ENCODE measurements at regions not wholly inside any gene's neighbourhood (a gene's known extent, or its start where the extent isn't known, plus 50 kb on each side); places are given as distances from the start of the nearest gene placed in this dataset.

GRCh38 chr13:108496362-108497210, 132.8 kb upstream of the MYO16 start:
- no peaks in the 10 kb centered on the region; the same call in 1 of the 2 replicates for H3K27me3 ChIP-seq (ENCODE audit: control insufficient read depth, insufficient read depth, low read length)
- H3K4me3 ChIP-seq (ENCODE audit: low read depth, low read length) = no peak overlapping the region
- TF ChIP-seq, protein P1, sequence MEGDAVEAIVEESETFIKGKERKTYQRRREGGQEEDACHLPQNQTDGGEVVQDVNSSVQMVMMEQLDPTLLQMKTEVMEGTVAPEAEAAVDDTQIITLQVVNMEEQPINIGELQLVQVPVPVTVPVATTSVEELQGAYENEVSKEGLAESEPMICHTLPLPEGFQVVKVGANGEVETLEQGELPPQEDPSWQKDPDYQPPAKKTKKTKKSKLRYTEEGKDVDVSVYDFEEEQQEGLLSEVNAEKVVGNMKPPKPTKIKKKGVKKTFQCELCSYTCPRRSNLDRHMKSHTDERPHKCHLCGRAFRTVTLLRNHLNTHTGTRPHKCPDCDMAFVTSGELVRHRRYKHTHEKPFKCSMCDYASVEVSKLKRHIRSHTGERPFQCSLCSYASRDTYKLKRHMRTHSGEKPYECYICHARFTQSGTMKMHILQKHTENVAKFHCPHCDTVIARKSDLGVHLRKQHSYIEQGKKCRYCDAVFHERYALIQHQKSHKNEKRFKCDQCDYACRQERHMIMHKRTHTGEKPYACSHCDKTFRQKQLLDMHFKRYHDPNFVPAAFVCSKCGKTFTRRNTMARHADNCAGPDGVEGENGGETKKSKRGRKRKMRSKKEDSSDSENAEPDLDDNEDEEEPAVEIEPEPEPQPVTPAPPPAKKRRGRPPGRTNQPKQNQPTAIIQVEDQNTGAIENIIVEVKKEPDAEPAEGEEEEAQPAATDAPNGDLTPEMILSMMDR (IDR thresholded peaks at IDR 0.05; ENCODE audit: insufficient read depth, low read depth, low read length) = no peak
- no peak for DNase-seq (ENCODE audit: low read depth)
- CTCF ChIA-PET = no interaction called here
- POLR2A ChIA-PET = no interaction called here
- no peaks in the 10 kb centered on the region for H3K36me3 ChIP-seq (ENCODE audit: control insufficient read depth, insufficient read depth, low read length)

DNA sequence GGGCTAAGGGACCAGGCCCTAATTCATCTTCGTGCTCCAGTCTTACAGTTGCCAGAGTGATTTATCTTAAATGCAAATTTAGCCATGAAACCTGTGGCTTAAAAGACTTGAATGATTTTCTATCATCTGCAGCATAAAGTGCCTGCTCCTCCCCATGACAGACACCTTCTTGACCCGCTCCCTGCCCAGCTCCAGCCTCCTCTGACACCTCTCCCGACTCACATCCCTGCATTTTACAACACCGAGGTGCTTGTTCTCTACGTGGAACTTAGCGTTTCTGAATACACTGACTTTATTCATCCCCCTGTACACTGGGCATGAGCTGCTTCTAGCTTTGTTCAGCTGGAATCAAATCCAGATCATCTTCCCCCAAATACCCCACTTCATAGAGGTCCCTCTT, 128.7 kb upstream of the MYO16 start:
- TF ChIP-seq, protein P1 (IDR thresholded peaks at IDR 0.05; ENCODE audit: insufficient read depth, low read depth, low read length) = no peak
- ChIA-PET CTCF (no interaction called here), POLR2A (no interaction called here)
- no peak for DNase-seq (ENCODE audit: low read depth)
- Histone ChIP-seq H3K27me3 (ENCODE audit: control insufficient read depth, insufficient read depth, low read length) (no peaks in the 10 kb centered on the region), H3K36me3 (ENCODE audit: control insufficient read depth, insufficient read depth, low read length) (no peaks in the 10 kb centered on the region), H3K4me3 (ENCODE audit: low read depth, low read length) (no peak overlapping the region)

DNA sequence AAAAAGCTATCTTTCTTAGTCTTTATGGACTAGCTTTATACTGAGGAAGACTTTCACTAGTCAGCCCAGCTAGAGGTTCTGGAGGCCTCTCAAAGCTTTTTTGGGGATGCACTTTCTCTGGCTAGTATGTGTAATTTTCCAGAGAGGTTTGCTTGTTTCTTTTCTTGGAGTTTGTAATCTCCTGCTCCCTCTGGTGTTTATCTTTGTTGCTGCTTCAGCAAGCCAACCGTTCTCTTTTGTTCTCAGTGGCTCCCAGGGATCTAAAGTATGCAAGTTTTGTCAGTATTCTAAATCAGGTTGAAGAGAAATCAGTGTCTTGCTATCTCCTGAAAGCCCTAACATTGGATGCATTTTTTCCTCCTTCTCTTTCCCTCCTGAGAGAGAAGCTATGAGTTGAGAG, 121.1 kb upstream of the MYO16 start:
- Histone ChIP-seq H3K4me3 (ENCODE audit: low read depth, low read length) (no peak overlapping the region), H3K36me3 (ENCODE audit: control insufficient read depth, insufficient read depth, low read length) (no peaks in the 10 kb centered on the region), H3K27me3 (ENCODE audit: control insufficient read depth, insufficient read depth, low read length) (no peaks in the 10 kb centered on the region)
- DNase-seq (ENCODE audit: low read depth) = no peak
- ChIA-PET POLR2A (no interaction called here), CTCF (no interaction called here)
- TF ChIP-seq, protein P1 (IDR thresholded peaks at IDR 0.05; ENCODE audit: insufficient read depth, low read depth, low read length) = no peak; the same call in 1 of the 2 replicates

DNA sequence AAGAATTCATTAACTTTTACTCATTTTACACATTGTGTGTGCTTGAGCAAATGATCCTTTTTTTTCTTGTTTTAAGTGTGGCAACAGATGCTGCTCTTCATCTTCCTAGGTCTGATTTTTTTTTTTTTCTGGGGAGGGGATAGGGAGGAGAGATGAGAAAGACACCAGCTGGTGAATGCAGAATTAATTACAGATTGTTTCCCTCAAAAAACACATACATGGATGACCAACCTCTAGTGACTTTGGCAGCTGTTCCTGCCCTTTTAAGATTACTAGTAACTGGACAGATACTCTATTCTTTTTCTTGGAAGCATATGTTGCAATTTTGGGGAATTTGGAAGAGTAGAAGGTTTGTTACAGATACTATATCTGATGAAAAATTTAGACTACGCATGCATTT, 103.6 kb upstream of the MYO16 start:
- POLR2A ChIA-PET = no interaction called here
- no peak overlapping the region for H3K4me3 ChIP-seq (ENCODE audit: low read depth, low read length)
- TF ChIP-seq, protein P1 (IDR thresholded peaks at IDR 0.05; ENCODE audit: insufficient read depth, low read depth, low read length) = no peak
- DNase-seq (ENCODE audit: low read depth) = no peak
- H3K36me3 ChIP-seq (ENCODE audit: control insufficient read depth, insufficient read depth, low read length) = no peaks in the 10 kb centered on the region
- CTCF ChIA-PET = no interaction called here
- H3K27me3 ChIP-seq (ENCODE audit: control insufficient read depth, insufficient read depth, low read length) = no peaks in the 10 kb centered on the region

DNA sequence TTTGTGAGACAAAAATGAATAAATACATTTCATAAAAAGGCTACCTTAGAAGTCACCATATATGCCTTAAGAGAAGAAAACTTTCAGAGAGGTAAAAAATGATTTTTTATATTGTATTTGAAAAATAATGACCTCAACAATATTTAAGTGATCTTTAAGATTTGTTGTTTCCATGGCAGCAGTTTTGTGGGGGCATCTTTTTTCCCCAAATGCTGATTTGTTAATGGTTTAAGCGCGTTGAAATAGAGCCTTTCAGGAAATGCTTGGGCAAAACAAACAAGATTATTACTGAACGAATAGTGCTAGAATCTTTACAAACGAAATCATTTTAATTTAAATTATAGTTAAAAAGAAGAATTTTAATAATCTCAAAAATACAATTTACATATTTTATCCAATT, 103.1 kb upstream of the MYO16 start:
- ChIA-PET POLR2A (no interaction called here), CTCF (no interaction called here)
- Histone ChIP-seq H3K27me3 (ENCODE audit: control insufficient read depth, insufficient read depth, low read length) (no peaks in the 10 kb centered on the region), H3K4me3 (ENCODE audit: low read depth, low read length) (no peak overlapping the region), H3K36me3 (ENCODE audit: control insufficient read depth, insufficient read depth, low read length) (no peaks in the 10 kb centered on the region)
- TF ChIP-seq, protein P1 (IDR thresholded peaks at IDR 0.05; ENCODE audit: insufficient read depth, low read depth, low read length) = no peak
- no peak for DNase-seq (ENCODE audit: low read depth)

Data from BJ (cell line).